SK-N-SH (cell line): ENCODE measurements at regions not wholly inside any gene's neighbourhood (a gene's known extent, or its start where the extent isn't known, plus 50 kb on each side); places are given as distances from the start of the nearest gene placed in this dataset.

Experiments
- CTCF ChIA-PET: fragments of 300-600, 350-600 bp; formaldehyde crosslinking; extraction: SDS; loops from one replicate; lab custom pipeline; 2021; lab: Yijun Ruan, JAX
- POLR2A ChIA-PET: fragments of 350-600 bp; sonication (Branson Sonifier 250); formaldehyde crosslinking; extraction: SDS; loops from one replicate; lab custom pipeline; 2020; ENCODE audit warnings: antibody characterized with exemption, inconsistent platforms; lab: Yijun Ruan, JAX
- DNase-seq: peaks from one replicate; pipeline ENCODE4 v3.0.0; 2012
- H2AFZ ChIP-seq: fragments of 200-600 bp; sonication (generic); 2 replicates; pipeline ENCODE4 v1.8.1; 2016; ENCODE audit warnings: antibody characterized with exemption, mild to moderate bottlenecking, low read depth
- H3F3A ChIP-seq: fragments of 200-600 bp; sonication (generic); replicated peaks from 2 replicates; pipeline ENCODE3; 2016; ENCODE audit warnings: antibody characterized with exemption, mild to moderate bottlenecking; ENCODE audit not compliant: insufficient read depth
- H3K27ac ChIP-seq, 2 experiments: fragments of 200-500 bp in 1 of 2; fragments of 200-600 bp in 1 of 2; sonication (Bioruptor generic) in 1 of 2; sonication (generic), shearing (Covaris generic) in 1 of 2; 2 replicates each; pipeline versions ENCODE4 v1.5.1 to v1.6.1; 2014 to 2016; ENCODE audit warnings: low read depth in 2 of 2, inconsistent platforms in 1 of 2, low read length in 1 of 2, mild to moderate bottlenecking in 1 of 2, mixed read lengths in 1 of 2
- H3K27me3 ChIP-seq: fragments of 200-600 bp; sonication (generic), shearing (Covaris generic); 2 replicates; pipeline ENCODE4 v1.6.1; 2016; ENCODE audit warnings: mixed run types; ENCODE audit not compliant: insufficient read depth
- H3K36me3 ChIP-seq, 2 experiments: fragments of 200-500 bp in 1 of 2; fragments of 200-600 bp in 1 of 2; sonication (Bioruptor generic) in 1 of 2; sonication (generic) in 1 of 2; replicated peaks in 1 of 2; 2 replicates each; pipeline versions ENCODE3 to v1.5.1; 2014 to 2016; ENCODE audit warnings: low read length in 1 of 2, mild to moderate bottlenecking in 1 of 2; ENCODE audit not compliant: insufficient read depth in 2 of 2, control insufficient read depth in 1 of 2
- H3K4me1 ChIP-seq, 2 experiments: fragments of 200-500 bp in 1 of 2; fragments of 200-600 bp in 1 of 2; sonication (Bioruptor generic) in 1 of 2; sonication (generic), shearing (Covaris generic) in 1 of 2; 2 replicates each; pipeline versions ENCODE4 v1.5.1 to v1.6.1; 2014 to 2016; ENCODE audit warnings: low read depth in 1 of 2, low read length in 1 of 2, mixed run types in 1 of 2; ENCODE audit not compliant: insufficient read depth in 2 of 2, control insufficient read depth in 1 of 2
- H3K4me2 ChIP-seq: fragments of 200-600 bp; sonication (generic), shearing (Covaris generic); 2 replicates; pipeline ENCODE4 v1.6.1; 2017; ENCODE audit warnings: mixed run types
- H3K4me3 ChIP-seq, 2 experiments: fragments of 200-500 bp in 1 of 2; fragments of 200-600 bp in 1 of 2; sonication (Bioruptor generic) in 1 of 2; sonication (generic), shearing (Covaris generic) in 1 of 2; 2 replicates each; pipeline versions ENCODE4 v1.5.1 to v1.8.1; 2014 to 2016; ENCODE audit warnings: low read depth in 2 of 2, inconsistent platforms in 1 of 2, low read length in 1 of 2, mild to moderate bottlenecking in 1 of 2, mixed read lengths in 1 of 2, moderate library complexity in 1 of 2
- H3K79me2 ChIP-seq: fragments of 200-600 bp; sonication (generic); 2 replicates; pipeline ENCODE4 v1.8.1; 2017; ENCODE audit warnings: mild to moderate bottlenecking; ENCODE audit not compliant: insufficient read depth
- H3K9ac ChIP-seq: fragments of 200-600 bp; sonication (generic); 2 replicates; pipeline ENCODE4 v1.6.1; 2017; ENCODE audit warnings: mixed run types
- H3K9me2 ChIP-seq: fragments of 200-600 bp; sonication (generic); 2 replicates; pipeline ENCODE4 v1.6.1; 2017; ENCODE audit warnings: mixed run types
- H3K9me3 ChIP-seq: fragments of 200-600 bp; sonication (generic); 2 replicates; pipeline ENCODE4 v1.6.1; 2017; ENCODE audit warnings: mixed run types, mild to moderate bottlenecking, moderate library complexity
- H4K20me1 ChIP-seq: fragments of 200-600 bp; sonication (generic); 2 replicates; pipeline ENCODE4 v1.6.1; 2017; ENCODE audit warnings: mild to moderate bottlenecking, mixed run types; ENCODE audit not compliant: insufficient read depth
- CHD2 ChIP-seq: fragments of 150-350 bp; IDR thresholded peaks from 2 replicates; pipeline ENCODE4 v1.6.1; 2018; ENCODE audit warnings: low read length; ENCODE audit not compliant: partially characterized antibody
- ELF1 ChIP-seq: IDR thresholded peaks from 2 replicates; pipeline ENCODE4 v1.4.0; 2012
- EP300 ChIP-seq, 2 experiments: IDR thresholded peaks; 2 replicates each; pipeline versions ENCODE4 v1.4.0 to v1.6.1; 2012; ENCODE audit warnings: borderline replicate concordance in 1 of 2, low read depth in 1 of 2, low read length in 1 of 2
- EZH2phosphoT487 ChIP-seq: fragments of 200-600 bp; sonication (generic); IDR thresholded peaks from 2 replicates; pipeline ENCODE4 v1.6.1; 2017; ENCODE audit warnings: low read depth, mixed run types, mild to moderate bottlenecking, antibody characterized with exemption, moderate library complexity, borderline replicate concordance
- FOSL2 ChIP-seq: IDR thresholded peaks from 2 replicates; pipeline ENCODE4 v1.4.0; 2012; ENCODE audit warnings: low read depth, mild to moderate bottlenecking, moderate library complexity, borderline replicate concordance
- FOXJ3 ChIP-seq: sonication (generic); formaldehyde crosslinking; IDR thresholded peaks from 2 replicates; pipeline ENCODE4 v1.5.1; 2020; ENCODE audit warnings: mild to moderate bottlenecking, missing genetic modification reagents
- FOXM1 ChIP-seq: IDR thresholded peaks from 2 replicates; pipeline ENCODE4 v1.4.0; 2012; ENCODE audit warnings: low read depth, mild to moderate bottlenecking
- GABPA ChIP-seq: IDR thresholded peaks from 2 replicates; pipeline ENCODE4 v1.4.0; 2012; ENCODE audit warnings: low read depth, mild to moderate bottlenecking
- GATA2 ChIP-seq: sonication (generic); formaldehyde crosslinking; IDR thresholded peaks from 2 replicates; pipeline ENCODE4 v1.5.0; 2020; ENCODE audit warnings: mild to moderate bottlenecking, missing genetic modification reagents
- JUND ChIP-seq: IDR thresholded peaks from 2 replicates; pipeline ENCODE4 v1.4.0; 2012
- MEF2A ChIP-seq: IDR thresholded peaks from 2 replicates; pipeline ENCODE4 v1.4.0; 2012; ENCODE audit warnings: low read depth, borderline replicate concordance
- MXI1 ChIP-seq: IDR thresholded peaks from 2 replicates; pipeline ENCODE4 v1.6.1; 2012; ENCODE audit warnings: mild to moderate bottlenecking, low read depth, low read length, improper control_type of control experiment
- NFIC ChIP-seq: IDR thresholded peaks from 2 replicates; pipeline ENCODE4 v1.4.0; 2012; ENCODE audit warnings: borderline replicate concordance
- NRF1 ChIP-seq: IDR thresholded peaks from 2 replicates; pipeline ENCODE4 v1.6.1; 2012; ENCODE audit warnings: low read depth, mild to moderate bottlenecking, low read length
- RAD21 ChIP-seq: IDR thresholded peaks from 2 replicates; pipeline ENCODE4 v1.6.1; 2012; ENCODE audit warnings: mild to moderate bottlenecking, low read length
- RCOR1 ChIP-seq: fragments of 150-350 bp; IDR thresholded peaks from 2 replicates; pipeline ENCODE4 v1.6.1; 2017; ENCODE audit warnings: antibody characterized with exemption, low read length
- RXRA ChIP-seq: IDR thresholded peaks from 2 replicates; pipeline ENCODE4 v1.4.0; 2012; ENCODE audit warnings: low read depth, mild to moderate bottlenecking, borderline replicate concordance
- SMC3 ChIP-seq: IDR thresholded peaks from 2 replicates; pipeline ENCODE4 v1.6.1; 2012; ENCODE audit warnings: low read depth, low read length, improper control_type of control experiment
- TAF1 ChIP-seq: IDR thresholded peaks from 2 replicates; pipeline ENCODE4 v1.6.1; 2012; ENCODE audit warnings: low read depth, mild to moderate bottlenecking, low read length, moderate library complexity, borderline replicate concordance
- TCF12 ChIP-seq: IDR thresholded peaks from 2 replicates; pipeline ENCODE4 v1.4.0; 2012
- TEAD4 ChIP-seq: IDR thresholded peaks from 2 replicates; pipeline ENCODE4 v1.4.0; 2012; ENCODE audit warnings: mild to moderate bottlenecking, borderline replicate concordance; ENCODE audit not compliant: insufficient read depth
- USF1 ChIP-seq: IDR thresholded peaks from 2 replicates; pipeline ENCODE4 v1.4.0; 2012; ENCODE audit warnings: low read depth, borderline replicate concordance
- YY1 ChIP-seq: IDR thresholded peaks from 2 replicates; pipeline ENCODE4 v1.4.0; 2012; ENCODE audit warnings: low read depth, mild to moderate bottlenecking
- ZBTB33 ChIP-seq: IDR thresholded peaks from 2 replicates; pipeline ENCODE4 v1.4.0; 2012; ENCODE audit warnings: low read depth, borderline replicate concordance
- WGBS: methylation state at CpG from one replicate; pipeline ENCODE4 v1.1.6; 2017; ENCODE audit warnings: low lambda C conversion rate; 5-methylcytosine and 5-hydroxymethylcytosine counted together
- TF ChIP-seq, protein P1 (sequence below): IDR thresholded peaks from 2 replicates; pipeline ENCODE4 v1.4.0; 2012; ENCODE audit warnings: low read depth
- TF ChIP-seq, protein P2 (sequence below): fragments of 150-350 bp; IDR thresholded peaks from 2 replicates; pipeline ENCODE4 v1.6.1; 2017; ENCODE audit warnings: antibody characterized with exemption, low read length, low read depth, borderline replicate concordance
- TF ChIP-seq, protein P3 (sequence below): IDR thresholded peaks from 2 replicates; pipeline ENCODE4; 2012
- TF ChIP-seq, protein P4 (sequence below): IDR thresholded peaks from 2 replicates; pipeline ENCODE4 v1.6.1; 2012; ENCODE audit warnings: mild to moderate bottlenecking, low read depth, low read length, moderate library complexity

GRCh38 chr2:43171789-43172188 is 54.6 kb downstream of the ZFP36L2 start:
- no peaks in the 10 kb centered on the region for H3K79me2 ChIP-seq
- peaks cover 14 to 27% of the 10 kb centered on the region in 2 experiments; a peak in 3 of 4 replicates for H3K4me1 ChIP-seq
- ChIA-PET POLR2A (no interaction called here), CTCF (interaction anchor here (0.7 to 1.9 kb wide), 8 partner anchors 17 to 309 kb away, joined by 3 to 7 read pairs (median 4); no protein-coding TSS in a partner anchor)
- H3K4me3 ChIP-seq: no peak overlapping the region
- no peak overlapping the region for H2AFZ ChIP-seq
- H3K36me3 ChIP-seq: no peaks in the 10 kb centered on the region
- 62% methylated on average over 1 of the region's 1 CpG for WGBS
- peak; percentile 86 for DNase-seq
- no peak overlapping the region for H3K4me2 ChIP-seq
- H3K27ac ChIP-seq: peak overlapping the region in 1 of 2 experiments; percentile 48; a peak in 2 of 4 replicates
- 0 out of 2 replicates have a peak, but pooled peaks cover 6% of the 10 kb centered on the region for H3K9me3 ChIP-seq
- H3K27me3 ChIP-seq: no peaks in the 10 kb centered on the region
- H3F3A ChIP-seq: no peaks in the 10 kb centered on the region
- no peak overlapping the region for H3K9ac ChIP-seq
- no peaks in the 10 kb centered on the region for H3K9me2 ChIP-seq
- no peaks in the 10 kb centered on the region for H4K20me1 ChIP-seq
- TF ChIP-seq SMC3: no peak
- TF ChIP-seq EZH2phosphoT487: no peak
- no peak for TF ChIP-seq FOXJ3
- no peak for TF ChIP-seq RXRA
- TF ChIP-seq MEF2A: no peak
- TF ChIP-seq, protein P1, sequence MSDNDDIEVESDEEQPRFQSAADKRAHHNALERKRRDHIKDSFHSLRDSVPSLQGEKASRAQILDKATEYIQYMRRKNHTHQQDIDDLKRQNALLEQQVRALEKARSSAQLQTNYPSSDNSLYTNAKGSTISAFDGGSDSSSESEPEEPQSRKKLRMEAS: no peak
- TF ChIP-seq TEAD4: no peak
- no peak for TF ChIP-seq NRF1
- TF ChIP-seq, protein P2, sequence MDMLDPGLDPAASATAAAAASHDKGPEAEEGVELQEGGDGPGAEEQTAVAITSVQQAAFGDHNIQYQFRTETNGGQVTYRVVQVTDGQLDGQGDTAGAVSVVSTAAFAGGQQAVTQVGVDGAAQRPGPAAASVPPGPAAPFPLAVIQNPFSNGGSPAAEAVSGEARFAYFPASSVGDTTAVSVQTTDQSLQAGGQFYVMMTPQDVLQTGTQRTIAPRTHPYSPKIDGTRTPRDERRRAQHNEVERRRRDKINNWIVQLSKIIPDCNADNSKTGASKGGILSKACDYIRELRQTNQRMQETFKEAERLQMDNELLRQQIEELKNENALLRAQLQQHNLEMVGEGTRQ: no peak
- TF ChIP-seq USF1: no peak
- peak; percentile 85; the same call in 1 of the 2 replicates for TF ChIP-seq MXI1
- TF ChIP-seq NFIC: peak; percentile 77
- no peak for TF ChIP-seq TAF1
- no peak for TF ChIP-seq ELF1
- no peak for TF ChIP-seq GABPA
- no peak for TF ChIP-seq FOXM1
- TF ChIP-seq CHD2: peak; percentile 77
- TF ChIP-seq JUND: no peak
- TF ChIP-seq ZBTB33: no peak
- TF ChIP-seq GATA2 (CRISPR knock-in tag): peak; percentile 41; the same call in 1 of the 2 replicates
- TF ChIP-seq FOSL2: no peak
- TF ChIP-seq YY1: no peak
- TF ChIP-seq TCF12: peak; percentile 30; the same call in 1 of the 2 replicates
- peak in 1 of 2 experiments; percentile 51; a peak in 1 of 4 replicates for TF ChIP-seq EP300 (IDR thresholded peaks at IDR 0.05; ENCODE audit: borderline replicate concordance in 1 of 2, low read depth in 1 of 2, low read length in 1 of 2)
- TF ChIP-seq RCOR1: peak; percentile 84
- TF ChIP-seq, protein P3, sequence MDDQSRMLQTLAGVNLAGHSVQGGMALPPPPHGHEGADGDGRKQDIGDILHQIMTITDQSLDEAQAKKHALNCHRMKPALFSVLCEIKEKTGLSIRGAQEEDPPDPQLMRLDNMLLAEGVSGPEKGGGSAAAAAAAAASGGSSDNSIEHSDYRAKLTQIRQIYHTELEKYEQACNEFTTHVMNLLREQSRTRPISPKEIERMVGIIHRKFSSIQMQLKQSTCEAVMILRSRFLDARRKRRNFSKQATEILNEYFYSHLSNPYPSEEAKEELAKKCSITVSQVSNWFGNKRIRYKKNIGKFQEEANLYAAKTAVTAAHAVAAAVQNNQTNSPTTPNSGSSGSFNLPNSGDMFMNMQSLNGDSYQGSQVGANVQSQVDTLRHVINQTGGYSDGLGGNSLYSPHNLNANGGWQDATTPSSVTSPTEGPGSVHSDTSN: 0 out of 2 replicates have a peak, but pooled peaks have one; percentile 8
- peak; percentile 20 for TF ChIP-seq RAD21
- TF ChIP-seq, protein P4, sequence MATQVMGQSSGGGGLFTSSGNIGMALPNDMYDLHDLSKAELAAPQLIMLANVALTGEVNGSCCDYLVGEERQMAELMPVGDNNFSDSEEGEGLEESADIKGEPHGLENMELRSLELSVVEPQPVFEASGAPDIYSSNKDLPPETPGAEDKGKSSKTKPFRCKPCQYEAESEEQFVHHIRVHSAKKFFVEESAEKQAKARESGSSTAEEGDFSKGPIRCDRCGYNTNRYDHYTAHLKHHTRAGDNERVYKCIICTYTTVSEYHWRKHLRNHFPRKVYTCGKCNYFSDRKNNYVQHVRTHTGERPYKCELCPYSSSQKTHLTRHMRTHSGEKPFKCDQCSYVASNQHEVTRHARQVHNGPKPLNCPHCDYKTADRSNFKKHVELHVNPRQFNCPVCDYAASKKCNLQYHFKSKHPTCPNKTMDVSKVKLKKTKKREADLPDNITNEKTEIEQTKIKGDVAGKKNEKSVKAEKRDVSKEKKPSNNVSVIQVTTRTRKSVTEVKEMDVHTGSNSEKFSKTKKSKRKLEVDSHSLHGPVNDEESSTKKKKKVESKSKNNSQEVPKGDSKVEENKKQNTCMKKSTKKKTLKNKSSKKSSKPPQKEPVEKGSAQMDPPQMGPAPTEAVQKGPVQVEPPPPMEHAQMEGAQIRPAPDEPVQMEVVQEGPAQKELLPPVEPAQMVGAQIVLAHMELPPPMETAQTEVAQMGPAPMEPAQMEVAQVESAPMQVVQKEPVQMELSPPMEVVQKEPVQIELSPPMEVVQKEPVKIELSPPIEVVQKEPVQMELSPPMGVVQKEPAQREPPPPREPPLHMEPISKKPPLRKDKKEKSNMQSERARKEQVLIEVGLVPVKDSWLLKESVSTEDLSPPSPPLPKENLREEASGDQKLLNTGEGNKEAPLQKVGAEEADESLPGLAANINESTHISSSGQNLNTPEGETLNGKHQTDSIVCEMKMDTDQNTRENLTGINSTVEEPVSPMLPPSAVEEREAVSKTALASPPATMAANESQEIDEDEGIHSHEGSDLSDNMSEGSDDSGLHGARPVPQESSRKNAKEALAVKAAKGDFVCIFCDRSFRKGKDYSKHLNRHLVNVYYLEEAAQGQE: no peak
